Uterus (tissue), 2 donors: ENCODE measurements at regions not wholly inside any gene's neighbourhood (a gene's known extent, or its start where the extent isn't known, plus 50 kb on each side); places are given as distances from the start of the nearest gene placed in this dataset.

Source experiments
- POLR2A ChIP-seq, 2 donors: fragments of 450-650 bp; IDR thresholded peaks; one replicate each; pipeline ENCODE4 v1.6.1; 2016; ENCODE audit warnings: antibody characterized with exemption in 2 of 2, mild to moderate bottlenecking in 1 of 2, moderate library complexity in 1 of 2
- TF ChIP-seq, protein P1 (sequence below), 4 experiments: fragments of 200-600 bp in 2 of 4; fragments of 450-650 bp in 2 of 4; sonication (generic) in 2 of 4; IDR thresholded peaks; one replicate each; pipeline ENCODE4 v1.5.1; 2016 to 2019; ENCODE audit warnings: antibody characterized with exemption in 4 of 4, mild to moderate bottlenecking in 2 of 4, moderate library complexity in 1 of 4

DNA sequence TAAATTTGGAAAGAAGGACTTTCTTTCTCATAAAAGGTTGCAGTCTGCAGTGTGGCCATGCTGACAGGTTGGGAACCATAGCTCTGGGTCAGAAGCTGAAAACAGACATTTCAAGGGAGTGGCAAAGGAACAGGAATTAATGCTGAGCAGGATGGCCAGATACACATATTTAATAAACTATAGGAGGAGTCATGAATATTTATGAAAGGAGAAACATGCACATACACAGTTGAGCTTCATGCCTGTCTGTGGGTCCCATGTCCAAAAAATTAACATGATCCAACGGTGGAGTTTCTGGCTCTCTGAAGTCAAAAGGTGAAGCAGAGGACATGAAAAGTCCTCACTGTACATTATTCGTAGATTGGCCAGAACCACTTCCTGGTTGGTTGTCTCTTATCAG is 2556.0 kb downstream of the PCDH9 start:
- no peak for TF ChIP-seq POLR2A (IDR thresholded peaks at IDR 0.05)
- TF ChIP-seq, protein P1, sequence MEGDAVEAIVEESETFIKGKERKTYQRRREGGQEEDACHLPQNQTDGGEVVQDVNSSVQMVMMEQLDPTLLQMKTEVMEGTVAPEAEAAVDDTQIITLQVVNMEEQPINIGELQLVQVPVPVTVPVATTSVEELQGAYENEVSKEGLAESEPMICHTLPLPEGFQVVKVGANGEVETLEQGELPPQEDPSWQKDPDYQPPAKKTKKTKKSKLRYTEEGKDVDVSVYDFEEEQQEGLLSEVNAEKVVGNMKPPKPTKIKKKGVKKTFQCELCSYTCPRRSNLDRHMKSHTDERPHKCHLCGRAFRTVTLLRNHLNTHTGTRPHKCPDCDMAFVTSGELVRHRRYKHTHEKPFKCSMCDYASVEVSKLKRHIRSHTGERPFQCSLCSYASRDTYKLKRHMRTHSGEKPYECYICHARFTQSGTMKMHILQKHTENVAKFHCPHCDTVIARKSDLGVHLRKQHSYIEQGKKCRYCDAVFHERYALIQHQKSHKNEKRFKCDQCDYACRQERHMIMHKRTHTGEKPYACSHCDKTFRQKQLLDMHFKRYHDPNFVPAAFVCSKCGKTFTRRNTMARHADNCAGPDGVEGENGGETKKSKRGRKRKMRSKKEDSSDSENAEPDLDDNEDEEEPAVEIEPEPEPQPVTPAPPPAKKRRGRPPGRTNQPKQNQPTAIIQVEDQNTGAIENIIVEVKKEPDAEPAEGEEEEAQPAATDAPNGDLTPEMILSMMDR (IDR thresholded peaks at IDR 0.05) = no peak
